ENCODE measurements at regions not wholly inside any gene's neighbourhood (a gene's known extent, or its start where the extent isn't known, plus 50 kb on each side); places are given as distances from the start of the nearest gene placed in this dataset.

DNA sequence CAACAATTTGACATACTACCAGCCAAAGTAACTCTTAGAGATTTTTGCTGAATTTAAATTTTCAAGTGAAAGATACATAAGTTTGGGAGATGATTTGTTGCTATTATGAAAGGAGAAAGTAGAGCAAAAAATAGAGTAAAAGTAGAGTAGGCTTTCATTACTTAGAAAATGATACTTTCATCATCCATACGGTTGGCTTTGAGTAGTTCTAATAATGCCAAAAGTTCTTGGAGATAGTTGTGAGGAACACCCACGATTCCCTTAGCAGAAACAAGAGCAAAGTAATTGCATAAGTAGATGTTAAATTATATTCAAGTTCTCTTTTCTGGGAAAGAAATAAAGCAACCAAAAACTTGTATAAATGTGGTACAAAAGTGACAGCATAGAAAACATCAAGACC, 95.0 kb upstream of the VAV3 start:
- TF ChIP-seq, protein P1, sequence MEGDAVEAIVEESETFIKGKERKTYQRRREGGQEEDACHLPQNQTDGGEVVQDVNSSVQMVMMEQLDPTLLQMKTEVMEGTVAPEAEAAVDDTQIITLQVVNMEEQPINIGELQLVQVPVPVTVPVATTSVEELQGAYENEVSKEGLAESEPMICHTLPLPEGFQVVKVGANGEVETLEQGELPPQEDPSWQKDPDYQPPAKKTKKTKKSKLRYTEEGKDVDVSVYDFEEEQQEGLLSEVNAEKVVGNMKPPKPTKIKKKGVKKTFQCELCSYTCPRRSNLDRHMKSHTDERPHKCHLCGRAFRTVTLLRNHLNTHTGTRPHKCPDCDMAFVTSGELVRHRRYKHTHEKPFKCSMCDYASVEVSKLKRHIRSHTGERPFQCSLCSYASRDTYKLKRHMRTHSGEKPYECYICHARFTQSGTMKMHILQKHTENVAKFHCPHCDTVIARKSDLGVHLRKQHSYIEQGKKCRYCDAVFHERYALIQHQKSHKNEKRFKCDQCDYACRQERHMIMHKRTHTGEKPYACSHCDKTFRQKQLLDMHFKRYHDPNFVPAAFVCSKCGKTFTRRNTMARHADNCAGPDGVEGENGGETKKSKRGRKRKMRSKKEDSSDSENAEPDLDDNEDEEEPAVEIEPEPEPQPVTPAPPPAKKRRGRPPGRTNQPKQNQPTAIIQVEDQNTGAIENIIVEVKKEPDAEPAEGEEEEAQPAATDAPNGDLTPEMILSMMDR (IDR thresholded peaks at IDR 0.05) = no peak
- TF ChIP-seq ZFX (IDR thresholded peaks at IDR 0.05; ENCODE audit: borderline replicate concordance) = no peak

GRCh38 chr1:108057541-108057940, 92.6 kb upstream of the VAV3 start:
- TF ChIP-seq ZFX (IDR thresholded peaks at IDR 0.05; ENCODE audit: borderline replicate concordance) = no peak
- TF ChIP-seq, protein P1 (IDR thresholded peaks at IDR 0.05) = no peak
- no peak overlapping the region for H3K27ac ChIP-seq

More for the DNA sequence above, 95.0 kb upstream of the VAV3 start:
- H3K27ac ChIP-seq = no peak overlapping the region

DNA sequence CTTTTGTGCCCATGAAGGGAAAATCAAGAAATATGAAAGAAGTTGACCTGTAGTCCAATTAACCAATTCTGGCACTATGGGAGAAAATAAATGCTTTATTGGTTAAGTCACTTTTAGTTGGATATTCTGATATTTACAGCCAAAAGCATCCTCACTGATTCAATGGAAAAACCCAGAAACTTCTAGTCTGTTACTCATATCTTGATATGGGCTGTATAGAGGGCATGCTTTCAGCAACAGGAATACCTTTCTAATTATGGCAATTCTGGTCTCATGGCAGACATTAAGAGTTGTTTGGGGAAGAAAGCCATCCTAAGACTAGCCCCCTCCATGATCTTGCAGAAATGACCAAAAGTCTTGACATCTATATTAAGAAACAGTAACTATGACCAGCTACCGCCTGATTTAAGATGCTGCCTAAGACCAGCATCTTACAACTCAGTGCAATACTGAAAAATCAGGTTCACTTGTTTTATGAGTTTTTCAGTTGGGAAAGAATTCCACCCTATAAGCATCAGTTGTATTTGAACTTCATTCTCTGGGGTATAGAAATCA, 91.5 kb upstream of the VAV3 start:
- no peak overlapping the region for H3K27ac ChIP-seq
- TF ChIP-seq ZFX (IDR thresholded peaks at IDR 0.05; ENCODE audit: borderline replicate concordance) = no peak
- TF ChIP-seq, protein P1 (IDR thresholded peaks at IDR 0.05) = no peak

DNA sequence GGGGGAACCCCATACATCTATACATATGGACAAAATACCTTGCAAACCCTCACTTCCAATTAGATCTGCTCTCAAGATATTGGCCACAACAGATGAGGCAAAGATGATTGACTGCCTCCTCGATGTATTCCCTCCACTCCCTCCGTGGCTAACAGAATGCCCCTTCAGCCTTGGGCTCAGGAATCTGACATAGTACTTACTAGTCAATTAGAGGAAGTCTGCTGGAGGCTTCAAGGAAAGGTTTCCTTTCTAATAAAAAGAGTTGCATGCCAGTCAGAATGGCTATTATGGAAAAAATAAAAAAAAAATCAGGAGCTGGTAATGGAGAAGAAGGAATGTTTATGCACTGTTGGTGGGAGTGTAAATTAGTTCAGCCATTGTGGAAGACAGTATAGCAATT, 90.4 kb upstream of the VAV3 start:
- no peak overlapping the region for H3K27ac ChIP-seq
- TF ChIP-seq, protein P1 (IDR thresholded peaks at IDR 0.05) = no peak
- no peak for TF ChIP-seq ZFX (IDR thresholded peaks at IDR 0.05; ENCODE audit: borderline replicate concordance)

- TF ChIP-seq ZFX (IDR thresholded peaks at IDR 0.05; ENCODE audit: borderline replicate concordance) = no peak
- H3K27ac ChIP-seq = no peak overlapping the region
Observed at GRCh38 chr1:108054396-108054795, 89.4 kb upstream of the VAV3 start.

DNA sequence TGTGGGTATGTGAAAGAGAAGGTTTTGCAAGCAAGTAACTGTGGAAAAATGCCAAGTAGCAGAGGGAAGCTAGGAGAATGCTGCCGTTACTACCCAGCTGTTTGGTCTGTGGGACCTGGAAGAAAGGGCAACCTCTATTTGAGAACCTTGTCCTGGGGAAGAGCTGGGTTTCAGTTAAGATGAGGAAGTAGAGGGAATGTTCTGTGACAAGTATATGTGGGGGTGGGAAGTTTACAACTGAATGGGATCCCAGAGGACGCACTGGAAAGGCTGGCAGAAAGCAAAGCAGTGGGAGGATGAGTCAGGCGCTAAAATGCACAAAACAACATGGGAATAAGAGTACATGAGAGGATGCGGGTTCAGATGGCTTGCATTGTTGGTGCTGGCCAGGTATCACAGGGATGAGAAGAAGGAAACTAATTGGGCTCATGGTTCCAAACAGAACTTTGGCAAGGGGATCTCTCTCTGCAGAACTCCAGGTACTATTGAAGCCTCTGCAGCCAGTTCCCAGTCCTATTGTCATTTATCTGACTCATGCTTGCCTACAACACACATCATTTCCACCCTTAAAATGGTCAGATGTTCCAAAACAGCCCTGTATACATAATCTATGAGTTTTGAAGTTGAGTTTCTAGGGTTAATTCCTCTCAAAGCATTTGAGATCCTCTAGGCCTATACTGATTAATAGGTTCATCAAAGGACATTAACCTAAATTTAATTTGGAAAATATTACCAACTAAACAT, 88.5 kb upstream of the VAV3 start:
- H3K27ac ChIP-seq = no peak overlapping the region
- TF ChIP-seq, protein P1 (IDR thresholded peaks at IDR 0.05) = no peak
- no peak for TF ChIP-seq ZFX (IDR thresholded peaks at IDR 0.05; ENCODE audit: borderline replicate concordance)

GRCh38 chr1:108051631-108052377, 86.8 kb upstream of the VAV3 start:
- H3K27ac ChIP-seq = peak overlapping the region; percentile 72
- TF ChIP-seq ZFX (IDR thresholded peaks at IDR 0.05; ENCODE audit: borderline replicate concordance) = no peak
- TF ChIP-seq, protein P1 (IDR thresholded peaks at IDR 0.05) = no peak

Data from 22Rv1 (cell line).